OCI-LY1 (cell line): ENCODE measurements at regions not wholly inside any gene's neighbourhood (a gene's known extent, or its start where the extent isn't known, plus 50 kb on each side); places are given as distances from the start of the nearest gene placed in this dataset.

Experiments used
- CTCF ChIP-seq: fragments of 200-600 bp; sonication (generic), shearing (Covaris generic); IDR thresholded peaks from 2 replicates; pipeline ENCODE4 v1.5.1; 2017; ENCODE audit warnings: mild to moderate bottlenecking, antibody characterized with exemption, low read length, moderate library complexity, mixed read lengths
- EZH2 ChIP-seq: fragments of 200-600 bp; sonication (generic), shearing (Covaris generic); IDR thresholded peaks from 2 replicates; pipeline ENCODE4 v1.8.0; 2017; ENCODE audit warnings: borderline replicate concordance, mixed run types, mild to moderate bottlenecking, antibody characterized with exemption, low read length, moderate library complexity, mixed read lengths

GRCh38 chr7:47089068-47089417 is 492.9 kb downstream of the TNS3 start:
- TF ChIP-seq EZH2 (no peak), CTCF (no peak)
